Neural progenitor cell (in vitro differentiated cells): ENCODE measurements at regions not wholly inside any gene's neighbourhood (a gene's known extent, or its start where the extent isn't known, plus 50 kb on each side); places are given as distances from the start of the nearest gene placed in this dataset.

ENCODE experiments used
- DNase-seq: peaks from one replicate; pipeline ENCODE4 v3.0.0-alpha.2; 2016; ENCODE audit warnings: low spot score
- H2AFZ ChIP-seq: fragments of 200-600 bp; sonication (generic); replicated peaks from 2 replicates; pipeline ENCODE4 v1.6.1; 2016; ENCODE audit warnings: antibody characterized with exemption
- H3F3A ChIP-seq: fragments of 200-600 bp; sonication (generic); 2 replicates; pipeline ENCODE4 v1.6.1; 2016; ENCODE audit warnings: antibody characterized with exemption, low read depth
- H3K27ac ChIP-seq: fragments of 200-600 bp; sonication (generic); 2 replicates; pipeline ENCODE4 v1.5.1; 2016; ENCODE audit warnings: mild to moderate bottlenecking
- H3K27me3 ChIP-seq: fragments of 200-600 bp; sonication (generic); 2 replicates; pipeline ENCODE4 v1.6.1; 2016; ENCODE audit warnings: mild to moderate bottlenecking, moderate library complexity
- H3K36me3 ChIP-seq: fragments of 200-600 bp; sonication (generic); 2 replicates; pipeline ENCODE4 v1.5.1; 2016
- H3K4me1 ChIP-seq: fragments of 200-600 bp; sonication (generic); 2 replicates; pipeline ENCODE4 v1.6.1; 2016; ENCODE audit warnings: mixed run types
- H3K4me2 ChIP-seq: fragments of 200-600 bp; sonication (generic); 2 replicates; pipeline ENCODE4 v1.6.1; 2016
- H3K4me3 ChIP-seq: fragments of 200-600 bp; sonication (generic); 2 replicates; pipeline ENCODE4 v1.5.1; 2016
- H3K79me2 ChIP-seq: fragments of 200-600 bp; sonication (generic); 2 replicates; pipeline ENCODE4 v1.6.1; 2016; ENCODE audit warnings: low read depth
- H3K9ac ChIP-seq: fragments of 200-600 bp; sonication (generic); 2 replicates; pipeline ENCODE4 v1.6.1; 2016
- H3K9me3 ChIP-seq: fragments of 200-600 bp; sonication (generic); 2 replicates; pipeline ENCODE4 v1.5.1; 2016; ENCODE audit warnings: low read depth
- H4K20me1 ChIP-seq: fragments of 200-600 bp; sonication (generic); 2 replicates; pipeline ENCODE4 v1.6.1; 2016; ENCODE audit warnings: low read depth
- H3K27ac Mint-ChIP-seq: 3 replicates; pipeline ENCODE4 v1.8.0; 2021; ENCODE audit warnings: mixed read lengths
- H3K27me3 Mint-ChIP-seq: 2 replicates; pipeline ENCODE4 v1.8.0; 2022; ENCODE audit warnings: low read depth, mild to moderate bottlenecking, inconsistent platforms, moderate library complexity, mixed read lengths; ENCODE audit not compliant: insufficient read depth
- H3K36me3 Mint-ChIP-seq: 3 replicates; pipeline ENCODE4 v1.8.0; 2021; ENCODE audit warnings: mixed read lengths
- H3K4me1 Mint-ChIP-seq: 3 replicates; pipeline ENCODE4 v1.8.0; 2021; ENCODE audit warnings: mixed read lengths
- H3K4me3 Mint-ChIP-seq: 3 replicates; pipeline ENCODE4 v1.8.0; 2021; ENCODE audit warnings: mild to moderate bottlenecking, moderate library complexity, mixed read lengths
- H3K9me3 Mint-ChIP-seq: 3 replicates; pipeline ENCODE4 v1.8.0; 2020; ENCODE audit warnings: mixed read lengths
- CTCF ChIP-seq: fragments of 200-600 bp; sonication (generic); IDR thresholded peaks from 2 replicates; pipeline ENCODE4 v1.5.1; 2017; ENCODE audit warnings: antibody characterized with exemption, mild to moderate bottlenecking
- EZH2 ChIP-seq: fragments of 200-600 bp; sonication (generic); IDR thresholded peaks from 2 replicates; pipeline ENCODE4 v1.6.1; 2017; ENCODE audit warnings: antibody characterized with exemption, mild to moderate bottlenecking, moderate library complexity
- EZH2phosphoT487 ChIP-seq: fragments of 200-600 bp; sonication (generic); IDR thresholded peaks from 2 replicates; pipeline ENCODE4 v1.6.1; 2017; ENCODE audit warnings: antibody characterized with exemption

GRCh38 chr16:9270941-9271340, 179.5 kb downstream of the HAPSTR1 start:
- Histone ChIP-seq H3K9ac (no peak overlapping the region), H3K4me3 (no peak overlapping the region), H3K9me3 (no peaks in the 10 kb centered on the region), H3K27me3 (no peaks in the 10 kb centered on the region), H3K27ac (no peak overlapping the region), H3K4me2 (no peak overlapping the region), H3K79me2 (no peaks in the 10 kb centered on the region), H3F3A (no peaks in the 10 kb centered on the region), H3K36me3 (no peaks in the 10 kb centered on the region), H2AFZ (no peak overlapping the region), H3K4me1 (no peaks in the 10 kb centered on the region), H4K20me1 (no peaks in the 10 kb centered on the region)
- TF ChIP-seq CTCF (no peak), EZH2phosphoT487 (no peak), EZH2 (no peak)
- no peak for DNase-seq
- no peak overlapping the region for H3K4me3 Mint-ChIP-seq
- H3K27me3 Mint-ChIP-seq, result peaks cover 2% of the 10 kb centered on the region
- H3K9me3 Mint-ChIP-seq, result peaks cover 4% of the 10 kb centered on the region
- H3K27ac Mint-ChIP-seq, result no peak overlapping the region
- H3K36me3 Mint-ChIP-seq, result no peaks in the 10 kb centered on the region
- H3K4me1 Mint-ChIP-seq, result no peaks in the 10 kb centered on the region

- Histone ChIP-seq H3K27ac (no peak overlapping the region), H2AFZ (no peak overlapping the region), H3F3A (no peaks in the 10 kb centered on the region), H3K4me3 (no peak overlapping the region), H3K79me2 (no peaks in the 10 kb centered on the region), H3K9me3 (no peaks in the 10 kb centered on the region), H4K20me1 (no peaks in the 10 kb centered on the region), H3K27me3 (no peaks in the 10 kb centered on the region), H3K4me1 (no peaks in the 10 kb centered on the region), H3K4me2 (no peak overlapping the region), H3K9ac (no peak overlapping the region), H3K36me3 (no peaks in the 10 kb centered on the region)
- no peak overlapping the region for H3K4me3 Mint-ChIP-seq
- TF ChIP-seq CTCF (no peak), EZH2phosphoT487 (no peak), EZH2 (no peak)
- H3K36me3 Mint-ChIP-seq, result no peaks in the 10 kb centered on the region
- peaks cover 2% of the 10 kb centered on the region for H3K27me3 Mint-ChIP-seq
- H3K27ac Mint-ChIP-seq, result no peak overlapping the region
- no peaks in the 10 kb centered on the region for H3K9me3 Mint-ChIP-seq
- DNase-seq, result no peak
- H3K4me1 Mint-ChIP-seq, result no peaks in the 10 kb centered on the region
Measured at GRCh38 chr16:9271841-9272240, 180.4 kb downstream of the HAPSTR1 start.

GRCh38 chr16:9275377-9275776, 183.9 kb downstream of the HAPSTR1 start:
- Mint-ChIP-seq H3K4me1 (peaks cover 3% of the 10 kb centered on the region), H3K27ac (no peak overlapping the region), H3K27me3 (peaks cover 2% of the 10 kb centered on the region), H3K9me3 (no peaks in the 10 kb centered on the region), H3K36me3 (no peaks in the 10 kb centered on the region), H3K4me3 (no peak overlapping the region)
- Histone ChIP-seq H3K4me2 (no peak overlapping the region), H3K79me2 (no peaks in the 10 kb centered on the region), H4K20me1 (no peaks in the 10 kb centered on the region), H3K9me3 (no peaks in the 10 kb centered on the region), H3K9ac (no peak overlapping the region), H3K4me1 (no peaks in the 10 kb centered on the region), H3K27ac (no peak overlapping the region), H3K36me3 (no peaks in the 10 kb centered on the region), H3F3A (no peaks in the 10 kb centered on the region), H3K4me3 (no peak overlapping the region), H2AFZ (peak overlapping the region; percentile 55), H3K27me3 (no peaks in the 10 kb centered on the region)
- TF ChIP-seq EZH2 (no peak), CTCF (no peak), EZH2phosphoT487 (no peak)
- DNase-seq, result no peak
